ENCODE measurements at regions not wholly inside any gene's neighbourhood (a gene's known extent, or its start where the extent isn't known, plus 50 kb on each side); places are given as distances from the start of the nearest gene placed in this dataset.
A peak's percentile ranks its signal among the peaks of the same experiment; 100 is the strongest.

GRCh38 chr15:94951538-94951937 is 720.2 kb downstream of the MCTP2 start:
- H3K4me3 ChIP-seq, result no peak overlapping the region
- TF ChIP-seq CTCF (IDR thresholded peaks at IDR 0.05), result no peak
- TF ChIP-seq POLR2A (IDR thresholded peaks at IDR 0.05), result no peak
- no peak for TF ChIP-seq POLR2AphosphoS5 (IDR thresholded peaks at IDR 0.05)
- intact Hi-C loops (cut with DNase I; ENCODE audit: low total_unique reads), result no loop called here

GRCh38 chr15:94963953-94964352 is 732.6 kb downstream of the MCTP2 start:
- Histone ChIP-seq H3K9me3 (peaks cover 4 to 8% of the 10 kb centered on the region in 2 donors), H3K4me3 (no peak overlapping the region), H3K36me3 (no peaks in the 10 kb centered on the region), H3K27me3 (no peaks in the 10 kb centered on the region), H3K4me1 (no peaks in the 10 kb centered on the region), H3K27ac (no peak overlapping the region)
- DNase-seq (ENCODE audit: low spot score in 2 of 2), result no peak
- intact Hi-C loops (cut with DNase I; ENCODE audit: low total_unique reads), result no loop called here
- TF ChIP-seq CTCF (IDR thresholded peaks at IDR 0.05) (no peak), POLR2A (IDR thresholded peaks at IDR 0.05) (no peak), POLR2AphosphoS5 (IDR thresholded peaks at IDR 0.05) (no peak)

More at GRCh38 chr15:94951538-94951937, 720.2 kb downstream of the MCTP2 start:
- no peak overlapping the region for H3K27ac ChIP-seq
- peaks cover 0 to 13% of the 10 kb centered on the region in 2 donors for H3K9me3 ChIP-seq
- peaks cover 3% of the 10 kb centered on the region for H3K36me3 ChIP-seq
- no peaks in the 10 kb centered on the region for H3K27me3 ChIP-seq
- no peak for DNase-seq (ENCODE audit: low spot score in 2 of 2)
- no peaks in the 10 kb centered on the region for H3K4me1 ChIP-seq

- no peak for DNase-seq (ENCODE audit: low spot score in 2 of 2)
- no peak for TF ChIP-seq POLR2A (IDR thresholded peaks at IDR 0.05)
- TF ChIP-seq POLR2AphosphoS5 (IDR thresholded peaks at IDR 0.05), result peak in 1 of 3 donors; percentile 54
- TF ChIP-seq CTCF (IDR thresholded peaks at IDR 0.05), result no peak
- no peak overlapping the region for H3K27ac ChIP-seq
Measured at GRCh38 chr15:94965593-94965992, 734.2 kb downstream of the MCTP2 start.

GRCh38 chr15:94968133-94968532 is 736.8 kb downstream of the MCTP2 start:
- no peaks in the 10 kb centered on the region for H3K27me3 ChIP-seq
- no peak overlapping the region for H3K27ac ChIP-seq
- H3K4me3 ChIP-seq, result no peak overlapping the region
- DNase-seq (ENCODE audit: low spot score in 2 of 2), result no peak
- no peaks in the 10 kb centered on the region for H3K4me1 ChIP-seq
- intact Hi-C loops (cut with DNase I; ENCODE audit: low total_unique reads), result no loop called here
- TF ChIP-seq CTCF (IDR thresholded peaks at IDR 0.05) (no peak), POLR2AphosphoS5 (IDR thresholded peaks at IDR 0.05) (no peak), POLR2A (IDR thresholded peaks at IDR 0.05) (no peak)
- H3K36me3 ChIP-seq, result no peaks in the 10 kb centered on the region
- H3K9me3 ChIP-seq, result peaks cover 0 to 4% of the 10 kb centered on the region in 2 donors

More at GRCh38 chr15:94965593-94965992, 734.2 kb downstream of the MCTP2 start:
- Histone ChIP-seq H3K4me3 (no peak overlapping the region), H3K27me3 (no peaks in the 10 kb centered on the region), H3K4me1 (no peaks in the 10 kb centered on the region), H3K9me3 (peaks cover 0 to 4% of the 10 kb centered on the region in 2 donors), H3K36me3 (no peaks in the 10 kb centered on the region)
- intact Hi-C loops (cut with DNase I; ENCODE audit: low total_unique reads), result no loop called here

- Histone ChIP-seq H3K4me3 (no peak overlapping the region), H3K36me3 (no peaks in the 10 kb centered on the region), H3K27ac (no peak overlapping the region), H3K9me3 (no peaks in the 10 kb centered on the region), H3K27me3 (no peaks in the 10 kb centered on the region), H3K4me1 (no peaks in the 10 kb centered on the region)
- intact Hi-C loops (cut with DNase I; ENCODE audit: low total_unique reads), result no loop called here
- TF ChIP-seq POLR2A (IDR thresholded peaks at IDR 0.05) (no peak), POLR2AphosphoS5 (IDR thresholded peaks at IDR 0.05) (no peak), CTCF (IDR thresholded peaks at IDR 0.05) (no peak)
- no peak for DNase-seq (ENCODE audit: low spot score in 2 of 2)
Measured at GRCh38 chr15:94970096-94970495, 738.7 kb downstream of the MCTP2 start.
